ENCODE measurements at regions not wholly inside any gene's neighbourhood (a gene's known extent, or its start where the extent isn't known, plus 50 kb on each side); places are given as distances from the start of the nearest gene placed in this dataset.

GRCh38 chr15:45801543-45801942 is 166.7 kb downstream of the SQOR start:
- ChIA-PET CTCF (interaction anchor here (0.7 to 1.2 kb wide), 4 partner anchors 11 to 96 kb away, joined by 3 read pairs; no protein-coding TSS in a partner anchor), POLR2A (interaction anchor here (1.8 kb wide), 1 partner anchor 96 kb away, joined by 4 read pairs; no protein-coding TSS in a partner anchor), RAD21 (ENCODE audit: low non-redundant PET in 1 of 2, low total read pairs in 2 of 2, uncharacterized antibody in 2 of 2, unreplicated experiment in 2 of 2) (no interaction called here)
- no peaks in the 10 kb centered on the region for H3K36me3 ChIP-seq (ENCODE audit: control insufficient read depth in 1 of 2, insufficient read depth in 2 of 2, low read length in 2 of 2)
- no peaks in the 10 kb centered on the region for H3K9me3 ChIP-seq (ENCODE audit: control insufficient read depth in 1 of 2, insufficient read depth in 1 of 2, low read depth in 1 of 2, low read length in 2 of 2)
- no peak for ATAC-seq
- no TSS peak for BruUV-seq (replicated peaks)
- TF ChIP-seq EZH2 (IDR thresholded peaks at IDR 0.05) (no peak), EZH2phosphoT487 (IDR thresholded peaks at IDR 0.05; ENCODE audit: borderline replicate concordance) (no peak), SRF (IDR thresholded peaks at IDR 0.05; ENCODE audit: low read depth) (no peak), MAX (IDR thresholded peaks at IDR 0.05) (no peak), POLR2A (IDR thresholded peaks at IDR 0.05; ENCODE audit: borderline replicate concordance, extremely low read depth, insufficient read depth, insufficient read length) (no peak), EGR1 (IDR thresholded peaks at IDR 0.05; ENCODE audit: low read depth) (no peak), ZFX (IDR thresholded peaks at IDR 0.05) (no peak), SIN3A (IDR thresholded peaks at IDR 0.05; ENCODE audit: low read depth) (no peak), CEBPB (IDR thresholded peaks at IDR 0.05; ENCODE audit: low read depth) (no peak), CBX3 (IDR thresholded peaks at IDR 0.05; ENCODE audit: low read depth) (no peak), ZNF274 (IDR thresholded peaks at IDR 0.05; ENCODE audit: low read depth, low read length) (no peak), JUND (IDR thresholded peaks at IDR 0.05) (no peak), RAD21 (IDR thresholded peaks at IDR 0.05; ENCODE audit: low read depth) (no peak), SP1 (IDR thresholded peaks at IDR 0.05; ENCODE audit: low read depth) (no peak), ATF3 (IDR thresholded peaks at IDR 0.05) (no peak), CTCF (IDR thresholded peaks at IDR 0.05 in 2 of 3, conservative IDR thresholded peaks at IDR 0.05 in 1 of 3; ENCODE audit: borderline replicate concordance in 1 of 3, insufficient read depth in 1 of 3, low read depth in 2 of 3, low read length in 2 of 3) (no peak), POLR2AphosphoS5 (IDR thresholded peaks at IDR 0.05; ENCODE audit: low read depth, low read length) (no peak), ELF1 (IDR thresholded peaks at IDR 0.05; ENCODE audit: borderline replicate concordance, low read depth) (no peak), TCF7L2 (IDR thresholded peaks at IDR 0.05; ENCODE audit: borderline replicate concordance, extremely low read depth, insufficient read depth, insufficient read length) (no peak), FOSL1 (IDR thresholded peaks at IDR 0.05; ENCODE audit: low read depth) (no peak)
- H3K9ac ChIP-seq (ENCODE audit: low read length) = no peak overlapping the region
- no peak overlapping the region for H3K4me3 ChIP-seq (replicated peaks in 1 of 2; ENCODE audit: low read depth in 1 of 2, low read length in 2 of 2)
- H3K4me1 ChIP-seq (ENCODE audit: control insufficient read depth in 1 of 2, insufficient read depth in 2 of 2, low read length in 2 of 2) = no peaks in the 10 kb centered on the region
- intact Hi-C loops (cut with micrococcal nuclease) = no loop called here
- no peaks in the 10 kb centered on the region for H4K20me1 ChIP-seq (ENCODE audit: insufficient read depth)
- H2AFZ ChIP-seq (ENCODE audit: low read depth, low read length, poor library complexity, severe bottlenecking) = no peak overlapping the region
- H3K27me3 ChIP-seq (ENCODE audit: insufficient read depth, low read length) = no peaks in the 10 kb centered on the region
- DNase-seq (ENCODE audit: low read depth, low spot score) = no peak
- no peaks in the 10 kb centered on the region for H3K79me2 ChIP-seq (ENCODE audit: insufficient read depth, low read length)
- no peaks in the 10 kb centered on the region for H3K9me2 ChIP-seq (ENCODE audit: insufficient read depth)
- no peak overlapping the region for H3K4me2 ChIP-seq (ENCODE audit: low read length)
- no peak overlapping the region for H3K27ac ChIP-seq (ENCODE audit: low read depth, low read length)

All from HCT116 (cell line).